Uterus (tissue), 2 donors: ENCODE measurements at regions not wholly inside any gene's neighbourhood (a gene's known extent, or its start where the extent isn't known, plus 50 kb on each side); places are given as distances from the start of the nearest gene placed in this dataset.

Source experiments
- POLR2A ChIP-seq, 2 donors: fragments of 450-650 bp; IDR thresholded peaks; one replicate each; pipeline ENCODE4 v1.6.1; 2016; ENCODE audit warnings: antibody characterized with exemption in 2 of 2, mild to moderate bottlenecking in 1 of 2, moderate library complexity in 1 of 2
- TF ChIP-seq, protein P1 (sequence below), 4 experiments: fragments of 200-600 bp in 2 of 4; fragments of 450-650 bp in 2 of 4; sonication (generic) in 2 of 4; IDR thresholded peaks; one replicate each; pipeline ENCODE4 v1.5.1; 2016 to 2019; ENCODE audit warnings: antibody characterized with exemption in 4 of 4, mild to moderate bottlenecking in 2 of 4, moderate library complexity in 1 of 4

GRCh38 chr5:7036192-7036835 is 323.1 kb downstream of the TENT4A start:
- TF ChIP-seq, protein P1, sequence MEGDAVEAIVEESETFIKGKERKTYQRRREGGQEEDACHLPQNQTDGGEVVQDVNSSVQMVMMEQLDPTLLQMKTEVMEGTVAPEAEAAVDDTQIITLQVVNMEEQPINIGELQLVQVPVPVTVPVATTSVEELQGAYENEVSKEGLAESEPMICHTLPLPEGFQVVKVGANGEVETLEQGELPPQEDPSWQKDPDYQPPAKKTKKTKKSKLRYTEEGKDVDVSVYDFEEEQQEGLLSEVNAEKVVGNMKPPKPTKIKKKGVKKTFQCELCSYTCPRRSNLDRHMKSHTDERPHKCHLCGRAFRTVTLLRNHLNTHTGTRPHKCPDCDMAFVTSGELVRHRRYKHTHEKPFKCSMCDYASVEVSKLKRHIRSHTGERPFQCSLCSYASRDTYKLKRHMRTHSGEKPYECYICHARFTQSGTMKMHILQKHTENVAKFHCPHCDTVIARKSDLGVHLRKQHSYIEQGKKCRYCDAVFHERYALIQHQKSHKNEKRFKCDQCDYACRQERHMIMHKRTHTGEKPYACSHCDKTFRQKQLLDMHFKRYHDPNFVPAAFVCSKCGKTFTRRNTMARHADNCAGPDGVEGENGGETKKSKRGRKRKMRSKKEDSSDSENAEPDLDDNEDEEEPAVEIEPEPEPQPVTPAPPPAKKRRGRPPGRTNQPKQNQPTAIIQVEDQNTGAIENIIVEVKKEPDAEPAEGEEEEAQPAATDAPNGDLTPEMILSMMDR (IDR thresholded peaks at IDR 0.05): no peak
- no peak for TF ChIP-seq POLR2A (IDR thresholded peaks at IDR 0.05)
